ENCODE measurements at regions not wholly inside any gene's neighbourhood (a gene's known extent, or its start where the extent isn't known, plus 50 kb on each side); places are given as distances from the start of the nearest gene placed in this dataset.
A peak's percentile ranks its signal among the peaks of the same experiment; 100 is the strongest.
"Not testable (repeated sequence)": the region's sequence is repeated elsewhere in the genome, so short reads cannot be mapped to it uniquely, and the experiment has no call there.

GRCh38 chr9:21616082-21616778 is 134.1 kb upstream of the IFNE start:
- no peaks in the 10 kb centered on the region for H3K4me1 ChIP-seq
- H3K36me3 ChIP-seq: no peaks in the 10 kb centered on the region
- H3K9me3 ChIP-seq: no peaks in the 10 kb centered on the region
- no peak overlapping the region for H3K4me3 ChIP-seq
- DNase-seq: peak in 1 of 3 donors; percentile 52
- H3K27ac ChIP-seq: no peak overlapping the region
- TF ChIP-seq POLR2A (IDR thresholded peaks at IDR 0.05) (no peak), CTCF (IDR thresholded peaks at IDR 0.05) (no peak)
- H3K27me3 ChIP-seq: no peaks in the 10 kb centered on the region

DNA sequence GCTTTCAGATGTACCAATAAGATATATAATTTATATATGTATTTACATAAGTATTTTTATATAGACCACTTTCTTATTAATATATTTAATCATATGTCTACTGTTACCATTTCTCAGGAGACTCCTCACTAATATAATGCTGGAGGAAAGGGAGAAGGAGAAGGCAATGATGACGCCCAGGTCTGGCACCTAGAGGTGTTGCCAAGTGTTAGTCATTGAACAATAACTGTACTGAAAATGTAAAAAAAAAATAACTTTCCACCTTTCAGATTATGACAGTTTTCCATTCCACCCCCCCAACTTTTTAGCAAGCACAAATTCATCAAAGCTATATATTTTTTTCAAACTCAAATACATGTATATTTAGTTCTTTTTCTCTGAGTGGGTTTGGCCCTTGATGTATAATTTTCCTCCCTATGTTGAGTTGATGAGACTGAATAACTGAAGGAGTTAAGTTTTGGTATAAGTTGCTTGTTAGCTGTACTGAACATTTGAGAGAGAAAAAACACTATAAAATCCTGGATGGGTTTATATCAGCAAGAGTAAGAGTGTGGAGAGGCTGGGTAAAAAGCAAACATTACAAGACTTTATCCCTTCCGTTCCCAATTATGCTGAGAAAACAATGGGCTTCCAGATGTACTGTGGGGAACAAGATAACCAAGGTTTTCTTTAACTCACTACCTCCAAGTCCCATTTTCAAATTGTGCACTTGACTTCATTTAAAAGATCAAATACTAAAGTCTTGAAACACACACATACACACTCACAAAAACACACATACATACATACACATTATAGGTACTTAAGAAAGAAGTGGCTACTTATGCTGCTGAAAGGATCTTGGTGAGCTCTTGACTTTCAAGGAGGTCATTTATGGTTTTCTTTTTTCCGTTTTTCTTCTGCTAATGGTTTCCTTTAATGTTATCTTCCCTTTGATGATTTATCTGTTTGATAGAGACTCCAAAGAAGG is 142.8 kb upstream of the IFNE start:
- Histone ChIP-seq H3K9me3 (no peaks in the 10 kb centered on the region), H3K4me3 (no peak overlapping the region), H3K27me3 (no peaks in the 10 kb centered on the region), H3K4me1 (no peaks in the 10 kb centered on the region), H3K36me3 (no peaks in the 10 kb centered on the region), H3K27ac (no peak overlapping the region)
- no peak for DNase-seq
- TF ChIP-seq CTCF (IDR thresholded peaks at IDR 0.05) (no peak), POLR2A (IDR thresholded peaks at IDR 0.05) (no peak)

DNA sequence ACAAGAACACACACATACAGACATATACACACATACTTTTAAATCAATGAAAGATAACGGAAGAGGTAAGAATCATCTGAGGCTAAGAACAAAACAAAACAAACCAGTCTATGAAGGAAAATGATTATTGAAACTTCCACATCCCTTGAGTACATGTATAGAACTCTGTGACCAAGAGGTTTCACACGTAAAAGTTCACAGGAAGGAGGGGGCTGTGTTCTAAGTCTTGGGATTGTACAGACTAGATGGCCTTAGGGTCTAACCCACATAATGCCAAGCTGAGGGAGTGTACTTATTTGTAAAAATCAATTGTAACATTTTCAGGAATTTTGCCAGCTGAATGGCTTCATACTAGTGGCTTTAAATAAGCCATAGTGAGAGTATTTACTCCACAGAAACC is 144.4 kb upstream of the IFNE start:
- TF ChIP-seq CTCF (IDR thresholded peaks at IDR 0.05) (no peak), POLR2A (IDR thresholded peaks at IDR 0.05) (no peak)

GRCh38 chr9:21628954-21629353 is 146.8 kb upstream of the IFNE start:
- H3K27me3 ChIP-seq, H3K36me3 ChIP-seq, H3K4me1 ChIP-seq, H3K9me3 ChIP-seq, H3K4me3 ChIP-seq, H3K27ac ChIP-seq, DNase-seq: not testable (repeated sequence)

More for the DNA sequence above, 144.4 kb upstream of the IFNE start:
- Histone ChIP-seq H3K36me3 (no peaks in the 10 kb centered on the region), H3K9me3 (no peaks in the 10 kb centered on the region), H3K27me3 (no peaks in the 10 kb centered on the region), H3K27ac (no peak overlapping the region), H3K4me1 (no peaks in the 10 kb centered on the region), H3K4me3 (no peak overlapping the region)
- no peak for DNase-seq

DNA sequence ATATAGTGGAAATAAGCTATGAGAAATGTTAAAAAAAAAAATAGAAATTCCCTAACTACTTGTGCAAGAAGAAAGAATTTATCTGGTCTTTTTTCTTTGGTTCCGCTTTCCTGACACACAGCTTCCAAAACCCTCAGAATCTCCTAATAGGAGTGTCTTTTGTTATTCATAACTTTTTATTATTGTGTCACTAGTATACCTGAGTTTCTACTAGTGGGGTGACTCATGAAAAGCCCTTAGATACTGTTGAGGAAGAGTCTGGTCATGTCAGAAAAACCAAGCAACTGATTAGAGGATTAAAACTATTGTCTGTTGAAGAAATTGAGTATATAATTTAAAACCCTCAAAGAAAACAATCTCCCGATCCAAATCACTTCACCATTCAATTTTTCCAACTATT is 152.8 kb upstream of the IFNE start:
- Histone ChIP-seq H3K27me3 (no peaks in the 10 kb centered on the region), H3K4me1 (no peaks in the 10 kb centered on the region), H3K27ac (no peak overlapping the region), H3K4me3 (no peak overlapping the region), H3K36me3 (no peaks in the 10 kb centered on the region), H3K9me3 (no peaks in the 10 kb centered on the region)
- no peak for DNase-seq
- no peak for TF ChIP-seq CTCF (IDR thresholded peaks at IDR 0.05)
- no peak for TF ChIP-seq POLR2A (IDR thresholded peaks at IDR 0.05)

DNA sequence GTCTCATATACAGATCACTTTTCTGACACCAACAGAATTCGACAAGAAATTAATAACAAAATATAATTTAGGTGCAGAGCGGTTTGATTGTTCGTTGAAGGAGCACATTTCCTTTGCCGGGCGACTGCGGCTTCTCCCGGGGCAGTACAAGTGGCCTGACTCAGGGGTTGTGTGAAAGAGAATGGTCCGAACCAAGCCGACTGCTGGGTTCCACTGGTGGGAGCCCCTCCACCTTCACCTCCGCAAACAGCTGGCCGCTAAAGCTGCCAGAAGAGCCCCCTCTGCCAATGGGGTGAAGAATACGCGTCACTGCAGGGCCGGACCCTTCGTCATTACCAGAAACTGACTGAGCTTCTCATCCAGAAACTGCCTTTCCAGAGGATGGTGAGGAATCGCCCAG is 156.0 kb upstream of the IFNE start:
- no peak for DNase-seq
- Histone ChIP-seq H3K4me1 (no peaks in the 10 kb centered on the region), H3K9me3 (no peaks in the 10 kb centered on the region), H3K27ac (no peak overlapping the region), H3K4me3 (no peak overlapping the region), H3K27me3 (no peaks in the 10 kb centered on the region), H3K36me3 (no peaks in the 10 kb centered on the region)
- no peak for TF ChIP-seq CTCF (IDR thresholded peaks at IDR 0.05)
- TF ChIP-seq POLR2A (IDR thresholded peaks at IDR 0.05): no peak
